IPS-18a (cell line): ENCODE measurements at regions not wholly inside any gene's neighbourhood (a gene's known extent, or its start where the extent isn't known, plus 50 kb on each side); places are given as distances from the start of the nearest gene placed in this dataset.
"Not testable (repeated sequence)": the region's sequence is repeated elsewhere in the genome, so short reads cannot be mapped to it uniquely, and the experiment has no call there.

ENCODE experiments used
- H3K27ac ChIP-seq: one replicate; pipeline ENCODE4 v1.5.1; 2013; ENCODE audit warnings: low read length
- H3K27me3 ChIP-seq: one replicate; pipeline ENCODE4 v1.6.1; 2013; ENCODE audit warnings: mild to moderate bottlenecking, low read length; ENCODE audit not compliant: control insufficient read depth, insufficient read depth
- H3K36me3 ChIP-seq: one replicate; pipeline ENCODE4 v1.6.1; 2013; ENCODE audit warnings: low read depth, low read length; ENCODE audit not compliant: control insufficient read depth
- H3K4me1 ChIP-seq: one replicate; pipeline ENCODE4 v1.6.1; 2013; ENCODE audit warnings: low read depth, low read length; ENCODE audit not compliant: control insufficient read depth
- H3K4me3 ChIP-seq: one replicate; pipeline ENCODE4 v1.5.1; 2013; ENCODE audit warnings: low read length
- H3K9ac ChIP-seq: one replicate; pipeline ENCODE4 v1.6.1; 2013; ENCODE audit warnings: mild to moderate bottlenecking, low read length, moderate library complexity
- H3K9me3 ChIP-seq: one replicate; pipeline ENCODE4 v1.6.1; 2013; ENCODE audit warnings: low read depth, low read length; ENCODE audit not compliant: control insufficient read depth

GRCh38 chrX:928606-929005, 283.8 kb downstream of the CRLF2 start:
- H3K27me3 ChIP-seq, result no peaks in the 10 kb centered on the region
- H3K27ac ChIP-seq, result no peak overlapping the region
- H3K4me1 ChIP-seq, result no peaks in the 10 kb centered on the region
- no peak overlapping the region for H3K9ac ChIP-seq
- no peak overlapping the region for H3K4me3 ChIP-seq
- no peaks in the 10 kb centered on the region for H3K9me3 ChIP-seq
- H3K36me3 ChIP-seq, result no peaks in the 10 kb centered on the region

GRCh38 chrX:926991-927390, 285.5 kb downstream of the CRLF2 start:
- Histone ChIP-seq H3K27ac (no peak overlapping the region), H3K9ac (no peak overlapping the region), H3K36me3 (no peaks in the 10 kb centered on the region), H3K4me3 (no peak overlapping the region), H3K4me1 (no peaks in the 10 kb centered on the region), H3K27me3 (no peaks in the 10 kb centered on the region), H3K9me3 (no peaks in the 10 kb centered on the region)

GRCh38 chrX:926070-926469, 286.4 kb downstream of the CRLF2 start:
- Histone ChIP-seq H3K27me3 (no peaks in the 10 kb centered on the region), H3K9me3 (no peaks in the 10 kb centered on the region), H3K4me1 (no peaks in the 10 kb centered on the region)

GRCh38 chrX:925652-926061, 286.8 kb downstream of the CRLF2 start:
- no peak overlapping the region for H3K4me3 ChIP-seq
- no peak overlapping the region for H3K27ac ChIP-seq
- H3K27me3 ChIP-seq, result no peaks in the 10 kb centered on the region
- no peaks in the 10 kb centered on the region for H3K36me3 ChIP-seq
- H3K9me3 ChIP-seq, result no peaks in the 10 kb centered on the region
- no peak overlapping the region for H3K9ac ChIP-seq
- H3K4me1 ChIP-seq, result no peaks in the 10 kb centered on the region

More at GRCh38 chrX:926070-926469, 286.4 kb downstream of the CRLF2 start:
- Histone ChIP-seq H3K9ac (no peak overlapping the region), H3K36me3 (no peaks in the 10 kb centered on the region), H3K4me3 (no peak overlapping the region), H3K27ac (no peak overlapping the region)

GRCh38 chrX:925094-925493, 287.4 kb downstream of the CRLF2 start:
- Histone ChIP-seq H3K4me1 (no peaks in the 10 kb centered on the region), H3K4me3 (no peak overlapping the region), H3K27me3 (no peaks in the 10 kb centered on the region), H3K9ac (no peak overlapping the region), H3K36me3 (no peaks in the 10 kb centered on the region), H3K9me3 (no peaks in the 10 kb centered on the region), H3K27ac (no peak overlapping the region)

GRCh38 chrX:924017-924416, 288.4 kb downstream of the CRLF2 start:
- H3K4me3 ChIP-seq, result no peak overlapping the region
- no peaks in the 10 kb centered on the region for H3K9me3 ChIP-seq
- no peaks in the 10 kb centered on the region for H3K27me3 ChIP-seq
- no peak overlapping the region for H3K9ac ChIP-seq
- H3K36me3 ChIP-seq, result no peaks in the 10 kb centered on the region
- no peaks in the 10 kb centered on the region for H3K4me1 ChIP-seq
- no peak overlapping the region for H3K27ac ChIP-seq

- Histone ChIP-seq H3K27me3 (no peaks in the 10 kb centered on the region), H3K36me3 (no peaks in the 10 kb centered on the region), H3K27ac (no peak overlapping the region), H3K4me3 (no peak overlapping the region), H3K9me3 (no peaks in the 10 kb centered on the region), H3K4me1 (no peaks in the 10 kb centered on the region), H3K9ac (no peak overlapping the region)
Observed at GRCh38 chrX:920234-920799, 289.7 kb downstream of the SHOX start.

- Histone ChIP-seq H3K4me3 (no peak overlapping the region), H3K9me3 (peaks cover 6% of the 10 kb centered on the region), H3K9ac (no peak overlapping the region), H3K27me3 (no peaks in the 10 kb centered on the region), H3K36me3 (no peaks in the 10 kb centered on the region), H3K4me1 (no peaks in the 10 kb centered on the region), H3K27ac (no peak overlapping the region)
Observed at GRCh38 chrX:916230-916599, 285.6 kb downstream of the SHOX start.

GRCh38 chrX:915427-916229, 285.0 kb downstream of the SHOX start:
- Histone ChIP-seq H3K4me1 (no peaks in the 10 kb centered on the region), H3K9me3 (peaks cover 6% of the 10 kb centered on the region), H3K27ac (no peak overlapping the region), H3K27me3 (no peaks in the 10 kb centered on the region), H3K36me3 (no peaks in the 10 kb centered on the region), H3K4me3 (no peak overlapping the region), H3K9ac (no peak overlapping the region)

- no peaks in the 10 kb centered on the region for H3K4me1 ChIP-seq
- peaks cover 9% of the 10 kb centered on the region for H3K9me3 ChIP-seq
- H3K9ac ChIP-seq, result no peak overlapping the region
- H3K4me3 ChIP-seq, result no peak overlapping the region
- H3K36me3 ChIP-seq, result no peaks in the 10 kb centered on the region
- H3K27me3 ChIP-seq, result no peaks in the 10 kb centered on the region
- H3K27ac ChIP-seq, result no peak overlapping the region
Observed at GRCh38 chrX:914206-914605, 283.6 kb downstream of the SHOX start.

- Histone ChIP-seq H3K4me3 (no peak overlapping the region), H3K4me1 (no peaks in the 10 kb centered on the region), H3K9me3 (peaks cover 9% of the 10 kb centered on the region), H3K9ac (no peak overlapping the region), H3K27ac (no peak overlapping the region), H3K27me3 (no peaks in the 10 kb centered on the region), H3K36me3 (no peaks in the 10 kb centered on the region)
Observed at GRCh38 chrX:912677-913076, 282.1 kb downstream of the SHOX start.

- not testable (repeated sequence) for H3K9me3 ChIP-seq, H3K36me3 ChIP-seq, H3K27me3 ChIP-seq, H3K4me1 ChIP-seq, H3K27ac ChIP-seq, H3K9ac ChIP-seq, H3K4me3 ChIP-seq
Observed at GRCh38 chrX:909068-909467, 278.5 kb downstream of the SHOX start.
